HG03521 (cell line): ENCODE measurements at regions not wholly inside any gene's neighbourhood (a gene's known extent, or its start where the extent isn't known, plus 50 kb on each side); places are given as distances from the start of the nearest gene placed in this dataset.
"Not testable (repeated sequence)": the region's sequence is repeated elsewhere in the genome, so short reads cannot be mapped to it uniquely, and the experiment has no call there.

Source experiments
- ATAC-seq: cut with Tn5 transposase; IDR thresholded peaks from one replicate; pipeline ENCODE4 v1.9.1; 2021; ENCODE audit warnings: mild to moderate bottlenecking, moderate library complexity; ENCODE audit not compliant: unreplicated experiment

GRCh38 chr11:96506953-96507354 lies 117.1 kb downstream of the JRKL start:
- no peak for ATAC-seq

- no peak for ATAC-seq
Measured at GRCh38 chr11:96508861-96509260, 119.0 kb downstream of the JRKL start.

- ATAC-seq, result no peak
Measured at GRCh38 chr11:96520939-96521338, 131.1 kb downstream of the JRKL start.

GRCh38 chr11:96523656-96524055 lies 133.8 kb downstream of the JRKL start:
- ATAC-seq, result no peak

- ATAC-seq, result no peak
Measured at GRCh38 chr11:96524475-96524874, 134.7 kb downstream of the JRKL start.

GRCh38 chr11:96530473-96530872 lies 140.7 kb downstream of the JRKL start:
- no peak for ATAC-seq

- ATAC-seq, result no peak
Measured at GRCh38 chr11:96538104-96538503, 148.3 kb downstream of the JRKL start.

- no peak for ATAC-seq
Measured at GRCh38 chr11:96538622-96539021, 148.8 kb downstream of the JRKL start.

- ATAC-seq, result no peak
Measured at GRCh38 chr11:96540875-96541274, 151.1 kb downstream of the JRKL start.

GRCh38 chr11:96543177-96543576 lies 153.4 kb downstream of the JRKL start:
- ATAC-seq, result no peak

GRCh38 chr11:96545192-96545591 lies 155.4 kb downstream of the JRKL start:
- ATAC-seq, result not testable (repeated sequence)

GRCh38 chr11:96551136-96551535 lies 161.3 kb downstream of the JRKL start:
- ATAC-seq, result no peak

GRCh38 chr11:96554236-96554820 lies 164.5 kb downstream of the JRKL start:
- ATAC-seq, result no peak

- ATAC-seq, result not testable (repeated sequence)
Measured at GRCh38 chr11:96555826-96556225, 166.0 kb downstream of the JRKL start.

- not testable (repeated sequence) for ATAC-seq
Measured at GRCh38 chr11:96560727-96561126, 170.9 kb downstream of the JRKL start.

- no peak for ATAC-seq
Measured at GRCh38 chr11:96567176-96567575, 177.4 kb downstream of the JRKL start.

- no peak for ATAC-seq
Measured at GRCh38 chr11:96567667-96568066, 177.9 kb downstream of the JRKL start.

GRCh38 chr11:96576383-96576782 lies 186.6 kb downstream of the JRKL start:
- no peak for ATAC-seq

GRCh38 chr11:96578379-96578778 lies 188.6 kb downstream of the JRKL start:
- ATAC-seq, result no peak

GRCh38 chr11:96579656-96580055 lies 189.8 kb downstream of the JRKL start:
- ATAC-seq, result no peak

- no peak for ATAC-seq
Measured at GRCh38 chr11:96580476-96581040, 190.7 kb downstream of the JRKL start.

GRCh38 chr11:96585944-96586880 lies 196.4 kb downstream of the JRKL start:
- ATAC-seq, result not testable (repeated sequence)
